NOMO-1 treated with dmso at 0.1 percent for 144 hours (cell line): ENCODE measurements at regions not wholly inside any gene's neighbourhood (a gene's known extent, or its start where the extent isn't known, plus 50 kb on each side); places are given as distances from the start of the nearest gene placed in this dataset.
"Not testable (repeated sequence)": the region's sequence is repeated elsewhere in the genome, so short reads cannot be mapped to it uniquely, and the experiment has no call there.

Source experiments
- DNase-seq: peaks from one replicate; lab custom pipeline; 2025; ENCODE audit not compliant: unreplicated experiment; lab: John Stamatoyannopoulos, UW

DNA sequence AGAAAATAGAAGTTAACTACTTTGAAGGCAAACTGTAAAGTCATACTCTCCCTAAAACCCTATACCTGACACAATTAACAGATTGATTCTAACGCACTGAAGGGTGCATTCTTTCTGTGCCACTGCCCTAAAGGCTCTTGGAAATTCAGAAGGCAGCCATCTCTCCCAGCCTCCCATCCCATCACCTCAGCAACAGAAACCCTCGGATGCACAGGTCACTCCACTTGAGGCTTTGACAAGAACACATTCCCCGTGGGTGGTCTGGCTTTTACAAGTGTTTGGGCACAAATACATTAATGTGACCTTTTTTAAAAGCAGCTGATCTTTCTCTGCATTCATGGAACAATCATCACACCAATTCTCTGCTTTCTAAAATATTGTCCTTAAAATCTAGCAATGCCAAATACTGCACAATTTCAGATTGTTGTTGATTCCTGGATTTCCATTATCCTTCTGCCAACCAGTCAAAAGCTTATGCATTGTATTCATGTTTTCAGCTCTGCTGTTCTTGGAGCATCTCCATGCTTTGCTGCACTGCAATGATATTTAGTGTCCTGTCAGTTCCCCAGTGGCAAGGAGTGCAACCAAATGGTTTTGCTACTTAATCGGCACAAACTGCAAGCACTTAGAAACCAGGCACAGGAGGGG is 175.6 kb downstream of the TMEM161B start:
- DNase-seq, result no peak

DNA sequence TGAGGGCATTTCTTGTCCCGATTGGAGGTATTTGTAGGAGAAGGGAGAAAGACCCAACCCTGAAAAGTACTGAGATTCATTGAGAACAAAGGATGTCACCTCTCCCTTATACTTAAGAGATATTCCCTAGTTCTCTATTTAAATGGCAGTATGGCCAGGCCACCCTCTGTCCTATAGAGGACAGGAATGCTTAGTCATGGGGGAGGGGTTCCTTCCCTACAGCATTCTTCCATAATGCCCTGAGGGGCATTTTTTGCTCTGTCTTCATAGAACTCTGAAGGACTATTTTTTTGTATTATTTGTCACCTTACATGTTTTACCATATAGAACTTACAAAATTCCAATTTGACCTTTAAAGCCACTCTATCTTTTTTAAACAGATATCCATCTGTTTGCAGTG is 176.3 kb downstream of the TMEM161B start:
- no peak for DNase-seq

DNA sequence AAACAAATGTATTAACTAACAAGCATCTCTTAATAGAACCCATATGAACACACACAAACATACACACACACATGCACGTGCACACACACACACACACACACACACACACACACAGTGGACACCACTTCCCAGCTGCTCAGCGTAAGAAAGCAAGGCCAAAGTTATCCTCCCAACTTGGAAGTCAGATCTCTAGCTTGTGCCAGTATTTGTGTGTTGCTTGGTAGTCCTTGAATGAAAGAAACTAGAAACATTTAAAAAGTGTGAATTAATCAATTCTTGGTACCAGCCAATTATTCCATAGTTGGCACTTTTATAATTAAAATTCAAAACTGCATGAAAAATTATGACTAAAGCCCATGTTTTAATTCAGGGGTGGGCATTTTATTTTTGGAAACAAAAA is 178.1 kb downstream of the TMEM161B start:
- no peak for DNase-seq

DNA sequence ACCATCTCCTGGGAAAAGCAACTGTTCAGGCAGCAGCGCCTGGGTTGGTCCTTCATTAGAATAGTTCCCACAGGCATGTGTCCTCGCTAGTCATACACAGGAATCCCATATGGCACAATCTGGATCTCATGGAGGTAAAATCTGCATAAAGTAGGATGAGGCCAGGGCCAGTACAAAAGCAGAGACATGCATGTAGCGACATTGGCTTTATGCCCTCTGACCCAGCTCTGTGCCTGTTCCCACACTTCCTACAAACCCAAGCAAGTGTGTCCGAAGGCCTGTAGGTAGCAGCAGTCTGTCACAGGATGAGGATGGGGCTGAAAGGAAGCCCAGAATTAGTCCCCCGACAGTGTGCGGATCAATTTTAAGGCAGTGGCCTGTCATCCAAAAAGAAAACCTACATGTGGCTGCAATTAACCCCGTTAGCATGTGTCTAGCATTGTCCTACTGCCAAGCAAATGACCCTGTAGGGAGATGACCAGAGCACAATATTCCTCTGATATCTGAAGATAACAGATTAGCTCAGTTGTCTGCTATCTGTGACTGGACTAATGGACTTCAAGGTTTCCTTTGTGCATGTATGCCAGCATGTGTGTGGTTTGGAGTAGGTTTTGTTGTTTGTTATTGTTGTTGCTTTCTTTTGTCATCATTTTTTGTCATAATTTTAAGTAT is 178.8 kb downstream of the TMEM161B start:
- no peak for DNase-seq

DNA sequence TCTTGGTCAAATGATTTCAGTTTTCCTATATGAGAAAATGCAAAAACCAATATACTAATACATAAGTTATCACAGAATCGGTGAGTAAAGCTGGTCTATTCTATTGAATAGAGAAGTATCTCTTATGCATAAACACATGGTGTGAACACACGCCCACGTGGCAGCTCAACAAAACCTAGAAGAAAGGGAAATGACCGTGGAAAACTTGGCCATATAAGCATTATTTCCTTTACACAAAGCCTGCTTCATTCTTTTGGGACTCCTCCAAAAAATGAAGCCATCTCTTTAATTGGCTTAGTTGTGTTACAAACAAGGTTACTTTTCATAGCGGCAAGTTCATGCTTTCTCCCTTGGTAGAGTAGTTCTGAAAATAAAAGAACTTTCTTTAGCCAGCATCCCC is 183.2 kb downstream of the TMEM161B start:
- no peak for DNase-seq

DNA sequence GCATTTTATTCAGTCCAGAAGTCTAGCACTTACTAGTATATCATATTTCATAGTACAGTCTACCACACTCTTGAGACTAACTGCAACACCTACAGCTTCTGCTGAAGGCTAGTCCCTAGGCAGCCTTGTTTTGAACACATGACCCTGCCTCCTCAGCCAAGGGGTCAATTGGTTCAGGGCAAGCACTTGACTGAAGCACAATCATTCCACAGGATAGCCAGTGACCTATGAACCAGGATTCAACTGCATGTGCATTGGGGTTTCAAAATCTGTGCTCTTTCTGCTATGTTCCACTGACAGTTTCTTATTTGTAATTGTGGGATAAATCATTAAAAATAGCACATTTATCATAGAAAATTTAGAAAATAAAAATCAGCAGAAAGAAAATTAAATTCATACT is 186.8 kb downstream of the TMEM161B start:
- no peak for DNase-seq

DNA sequence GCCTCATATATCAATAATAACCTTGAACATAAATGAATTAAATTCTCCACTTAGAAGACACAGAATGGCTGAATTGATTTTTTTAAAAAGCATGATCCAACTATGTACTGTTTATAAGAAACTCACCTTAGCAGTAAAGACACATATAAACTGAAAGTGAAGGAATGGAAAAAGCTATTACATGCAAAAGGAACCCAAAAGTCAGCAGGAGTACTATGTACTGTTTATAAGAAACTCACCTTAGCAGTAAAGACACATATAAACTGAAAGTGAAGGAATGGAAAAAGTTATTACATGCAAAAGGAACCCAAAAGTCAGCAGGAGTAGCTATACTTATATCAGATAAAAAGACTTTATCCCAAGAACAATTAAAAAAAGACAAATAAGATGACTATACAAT is 204.8 kb downstream of the TMEM161B start:
- DNase-seq, result no peak

DNA sequence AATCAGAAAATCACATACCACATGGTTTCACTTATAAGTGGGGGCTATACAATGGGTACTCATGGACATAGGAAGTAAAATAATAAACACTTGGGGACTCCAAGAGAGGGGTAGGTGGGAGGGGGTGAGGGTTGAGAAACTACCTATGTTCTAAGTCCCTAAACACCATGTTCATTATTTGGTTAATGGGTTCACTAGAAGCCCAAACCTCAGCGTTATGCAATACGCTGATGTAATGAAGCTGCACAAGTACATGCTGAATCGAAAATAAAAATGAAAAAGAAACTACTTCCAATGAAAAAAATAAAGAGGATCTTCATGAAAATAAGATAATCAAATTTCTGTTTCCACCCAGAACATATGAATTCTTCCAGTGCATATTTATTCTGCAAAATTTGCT is 208.5 kb downstream of the TMEM161B start:
- no peak for DNase-seq

DNA sequence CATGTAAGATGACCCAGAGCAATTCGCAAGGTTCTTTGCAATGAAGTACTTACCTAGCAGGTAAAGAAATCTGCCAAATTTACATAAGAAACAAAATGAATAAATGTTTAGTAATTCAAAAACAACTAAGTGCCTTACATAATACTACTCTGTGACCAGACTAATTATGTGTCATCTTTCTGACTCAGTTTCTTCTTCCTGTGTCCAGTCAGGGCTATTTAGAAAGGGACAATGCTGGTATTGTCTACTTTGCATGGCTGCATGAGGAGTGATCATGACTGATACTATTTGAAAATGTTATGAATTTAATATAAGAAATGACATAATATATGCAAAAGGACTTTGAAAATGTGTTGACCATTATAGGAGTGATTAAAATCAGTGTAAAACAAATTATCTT is 210.0 kb downstream of the TMEM161B start:
- no peak for DNase-seq

DNA sequence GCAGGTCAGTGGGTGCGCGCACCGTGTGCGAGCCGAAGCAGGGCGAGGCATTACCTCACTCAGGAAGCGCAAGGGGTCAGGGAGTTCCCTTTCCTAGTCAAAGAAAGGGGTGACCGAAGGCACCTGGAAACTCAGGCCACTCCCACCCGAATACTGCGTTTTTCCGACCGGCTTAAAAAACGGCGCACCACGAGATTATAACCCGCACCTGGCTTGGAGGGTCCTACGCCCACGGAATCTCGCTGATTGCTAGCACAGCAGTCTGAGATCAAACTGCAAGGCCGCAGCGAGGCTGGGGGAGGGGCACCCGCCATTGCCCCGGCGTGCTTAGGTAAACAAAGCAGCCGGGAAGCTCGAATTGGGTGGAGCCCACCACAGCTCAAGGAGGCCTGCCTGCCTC is 216.2 kb downstream of the TMEM161B start:
- DNase-seq, result not testable (repeated sequence)

DNA sequence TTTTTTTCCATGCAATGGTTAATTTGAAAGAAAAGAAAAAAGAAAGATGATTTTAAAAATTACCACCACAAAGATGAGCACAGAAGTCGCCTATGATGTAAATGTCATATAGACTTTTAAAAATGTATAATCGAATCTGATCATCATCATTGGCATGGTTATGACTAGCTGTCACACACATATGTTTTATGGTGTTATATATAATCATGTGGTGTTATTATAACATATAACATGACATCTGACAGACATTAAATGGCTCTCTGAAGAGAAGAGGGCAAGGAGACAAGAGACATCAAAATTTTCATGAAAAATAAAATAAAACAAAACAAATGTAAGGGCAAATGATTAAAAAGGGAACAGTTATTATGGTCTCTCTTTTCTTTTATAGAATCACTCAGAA is 217.5 kb downstream of the TMEM161B start:
- DNase-seq, result no peak

DNA sequence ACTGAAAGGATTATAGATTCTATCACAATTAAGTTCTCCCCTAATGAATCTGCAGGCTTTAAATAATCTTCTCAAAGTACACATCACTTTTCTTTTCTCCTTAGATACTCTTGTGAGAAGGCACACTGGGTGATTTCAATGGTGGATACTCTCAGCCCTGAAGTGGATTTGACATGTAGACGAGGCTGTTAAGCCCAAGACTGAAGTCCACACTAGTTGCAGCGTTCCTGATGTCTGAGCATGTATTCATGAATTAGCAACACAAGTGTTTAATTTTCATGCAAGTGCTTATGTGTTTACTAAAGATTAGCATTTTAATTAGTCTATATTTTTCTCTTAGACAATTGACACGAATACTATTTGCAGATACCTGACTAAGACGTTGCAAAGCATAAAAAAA is 218.9 kb downstream of the TMEM161B start:
- no peak for DNase-seq

DNA sequence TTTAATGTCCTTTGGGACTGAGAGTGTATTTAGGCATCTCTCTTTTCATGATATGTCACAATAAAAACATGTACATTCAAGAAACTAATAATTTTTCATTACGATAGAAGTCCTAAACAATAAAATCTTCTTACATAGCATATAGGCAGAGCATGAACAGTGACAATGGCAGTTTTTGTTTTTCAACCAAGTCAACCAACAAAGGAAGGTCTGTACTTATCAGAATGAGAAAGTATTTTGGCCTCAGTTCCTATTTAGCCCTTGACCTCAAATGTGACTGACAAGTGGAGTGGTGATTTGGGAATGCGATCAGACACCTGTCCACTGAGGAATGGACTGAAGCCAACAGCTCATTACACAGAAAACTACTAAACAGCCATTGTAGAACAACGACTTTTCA is 219.5 kb downstream of the TMEM161B start:
- no peak for DNase-seq

DNA sequence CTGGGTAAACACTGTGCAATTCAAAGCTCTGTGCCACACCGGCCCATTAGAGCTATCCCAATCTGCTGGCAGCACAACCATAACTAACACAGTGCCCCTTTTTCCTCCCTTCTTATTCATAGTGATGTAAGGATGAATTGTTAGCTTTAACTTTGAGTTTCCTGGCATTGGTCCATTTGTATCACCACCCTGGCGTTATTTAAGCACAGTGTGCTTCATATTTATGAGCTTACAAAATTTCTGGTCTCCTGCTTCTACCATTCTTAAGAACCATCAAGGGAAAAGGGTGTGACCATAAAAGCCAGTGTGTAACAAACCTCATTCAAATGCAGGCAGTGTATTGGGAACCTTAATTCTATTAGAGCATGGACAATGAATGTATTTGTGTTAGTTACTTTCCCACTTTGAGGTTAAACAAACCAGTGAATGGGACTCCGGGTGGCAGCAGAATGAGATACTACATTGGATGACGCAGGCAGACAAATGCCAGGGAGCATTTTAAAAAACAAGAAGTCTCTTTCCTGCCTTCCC is 222.6 kb downstream of the TMEM161B start:
- DNase-seq, result no peak

DNA sequence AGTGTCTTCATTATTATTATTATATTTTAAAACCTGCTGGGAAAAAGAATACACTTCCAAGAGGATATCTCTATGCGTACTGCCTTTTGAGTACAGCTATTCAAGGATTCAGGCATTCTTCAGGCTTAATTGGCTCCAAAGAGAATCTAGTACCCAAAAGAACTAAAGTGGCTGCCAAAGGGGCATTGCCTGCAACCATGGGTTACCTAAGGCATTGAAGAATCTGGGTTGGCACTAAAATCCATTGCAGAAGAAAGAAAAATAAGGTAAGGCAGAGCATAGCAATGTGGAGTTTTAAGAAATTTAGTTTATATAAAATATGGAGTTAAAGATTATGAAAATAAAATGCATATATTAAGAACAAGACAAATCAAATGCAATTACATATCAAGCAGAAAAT is 223.5 kb downstream of the TMEM161B start:
- DNase-seq, result no peak

DNA sequence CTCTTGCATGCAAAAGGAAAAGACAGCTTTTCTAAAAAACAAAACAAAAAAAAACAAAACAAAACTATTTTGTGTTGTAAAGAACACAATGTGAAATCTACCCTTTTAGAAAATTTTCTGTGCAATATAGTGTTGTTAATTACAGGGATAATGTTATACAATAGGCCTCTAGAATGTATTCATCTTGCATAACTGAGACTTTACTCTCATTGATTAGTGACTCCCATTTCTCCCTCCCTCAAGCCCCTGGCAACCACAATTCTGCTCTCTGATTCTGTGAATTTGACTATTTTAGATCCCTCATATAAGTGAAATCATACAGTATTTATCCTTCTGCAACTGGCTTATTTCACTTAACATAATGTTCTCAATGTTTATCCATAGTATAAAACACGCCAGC is 234.1 kb downstream of the TMEM161B start:
- no peak for DNase-seq

DNA sequence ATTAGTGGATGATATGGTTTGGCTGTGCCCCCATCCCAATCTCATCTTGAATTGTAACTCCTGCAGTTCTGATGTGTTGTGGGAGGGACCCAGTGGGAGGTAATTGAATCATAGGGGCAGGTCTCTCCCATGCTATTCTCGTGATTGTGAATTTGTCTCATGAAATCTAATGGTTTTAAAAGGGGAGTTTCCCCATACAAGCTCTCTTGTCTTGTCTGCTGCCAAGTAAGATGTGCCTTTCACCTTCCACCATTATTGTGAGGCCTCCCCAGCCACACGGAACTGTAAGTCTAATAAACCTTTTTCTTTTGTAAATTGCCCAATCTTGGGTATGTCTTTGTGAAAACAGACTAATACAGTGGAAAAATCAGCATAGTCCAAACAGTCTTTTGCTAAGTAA is 235.5 kb downstream of the TMEM161B start:
- no peak for DNase-seq

DNA sequence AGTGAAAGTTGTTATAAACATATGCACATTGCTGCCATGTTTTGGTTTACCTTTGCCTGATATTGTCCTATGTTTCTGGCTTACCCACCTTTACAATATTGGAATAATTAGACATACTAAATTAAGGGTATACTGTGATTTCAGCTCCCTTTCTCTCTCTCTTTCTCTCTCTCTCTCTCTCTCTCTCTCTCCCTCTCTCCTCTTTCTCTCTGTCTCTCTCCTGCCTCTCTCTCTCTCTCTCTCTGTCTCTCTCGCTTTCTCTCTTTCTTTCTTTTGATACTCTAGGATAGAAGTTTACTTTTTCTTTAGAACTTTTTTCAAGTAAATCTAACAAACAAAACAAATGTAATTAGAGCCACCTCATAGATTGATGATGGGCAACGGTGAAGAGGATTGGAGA is 239.6 kb downstream of the TMEM161B start:
- DNase-seq, result no peak

DNA sequence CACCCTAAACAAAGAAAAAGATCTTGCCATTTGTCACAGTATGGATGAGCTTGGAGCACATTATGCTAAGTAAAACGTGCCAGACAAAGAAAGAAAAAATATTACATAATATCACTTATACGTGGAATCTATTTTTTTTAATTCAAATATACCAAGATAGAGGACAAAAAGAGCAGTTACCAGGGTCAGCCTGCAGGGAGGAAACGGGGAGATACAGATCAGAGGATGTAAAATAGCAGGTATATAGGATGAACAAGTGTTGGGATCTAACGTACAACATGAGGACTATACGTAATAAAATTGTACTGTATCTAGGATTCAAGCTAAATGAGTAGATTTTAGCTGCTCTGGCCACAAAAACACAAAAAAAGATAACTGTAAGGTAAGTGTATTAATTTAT is 247.5 kb downstream of the TMEM161B start:
- DNase-seq, result no peak

DNA sequence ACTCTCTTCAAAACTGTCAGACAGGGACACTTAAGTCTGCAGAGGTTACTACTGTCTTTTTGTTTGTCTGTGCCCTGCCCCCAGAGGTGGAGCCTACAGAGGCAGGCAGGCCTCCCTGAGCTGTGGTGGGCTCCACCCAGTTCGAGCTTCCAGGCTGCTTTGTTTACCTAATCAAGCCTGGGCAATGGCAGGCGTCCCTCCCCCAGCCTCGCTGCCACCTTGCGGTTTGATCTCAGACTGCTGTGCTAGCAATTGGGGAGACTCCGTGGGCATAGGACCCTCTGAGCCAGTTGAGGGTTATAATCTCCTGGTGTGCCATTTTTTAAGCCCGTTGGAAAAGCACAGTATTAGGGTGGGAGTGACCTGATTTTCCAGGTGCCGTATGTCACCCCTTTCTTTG is 253.7 kb downstream of the TMEM161B start:
- not testable (repeated sequence) for DNase-seq

DNA sequence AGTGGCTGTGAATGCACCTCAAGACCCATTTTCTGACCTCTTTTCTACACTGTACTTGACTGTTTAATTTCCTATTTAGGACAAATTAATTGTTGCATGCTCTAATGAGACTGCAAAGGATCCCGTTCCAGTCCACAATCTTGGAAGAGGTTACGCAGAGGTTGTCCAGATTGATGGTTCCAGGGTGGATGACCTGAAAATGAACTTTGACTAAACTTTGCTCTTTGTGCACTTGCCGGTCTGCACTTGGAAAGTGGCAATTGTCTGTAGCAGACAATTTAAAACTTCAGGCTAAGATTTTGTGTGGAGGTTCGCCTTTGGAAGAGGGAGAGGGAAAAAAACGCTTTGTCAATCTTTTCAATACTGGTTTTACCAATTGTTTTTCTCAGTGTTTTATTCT is 267.8 kb downstream of the TMEM161B start:
- DNase-seq, result no peak

DNA sequence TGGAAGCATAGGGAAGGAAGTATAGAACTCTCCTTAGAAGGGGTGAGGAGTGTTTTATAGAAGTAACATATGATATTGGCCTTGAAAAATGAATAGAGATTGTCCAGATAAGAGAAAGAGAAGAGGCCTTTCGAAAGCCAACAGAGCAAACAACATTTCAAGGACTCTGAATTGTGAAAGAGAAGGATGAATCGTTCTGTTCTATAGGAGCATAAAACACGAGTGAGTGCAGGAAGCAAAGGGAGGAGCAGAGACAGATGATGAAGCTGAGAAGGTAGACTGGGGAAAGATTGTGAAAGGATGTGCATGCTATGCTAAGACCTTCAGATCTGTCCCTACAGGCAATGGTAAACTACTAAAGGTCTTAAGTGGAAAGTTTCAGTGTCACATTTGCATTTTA is 271.0 kb downstream of the TMEM161B start:
- no peak for DNase-seq

DNA sequence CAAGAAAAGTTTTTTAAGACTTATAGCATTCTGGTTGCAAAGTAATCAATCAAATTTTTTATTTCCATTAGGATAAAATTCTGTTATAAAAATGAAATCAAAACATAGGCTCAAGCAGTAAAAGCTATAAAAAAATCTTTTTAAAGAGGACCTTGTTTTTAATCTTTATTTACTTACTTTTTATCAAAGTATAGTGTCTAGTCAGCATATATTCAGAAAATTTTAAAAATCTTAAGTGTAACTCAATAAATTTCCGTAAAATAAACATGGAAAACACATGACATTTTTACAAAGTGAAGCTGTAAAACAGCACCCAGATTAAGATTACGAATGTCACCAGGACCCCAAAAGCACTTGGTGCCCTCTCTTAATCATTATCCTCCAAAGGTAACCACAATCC is 302.4 kb downstream of the TMEM161B start:
- no peak for DNase-seq
